Right kidney (tissue), 1 donor: ENCODE measurements at regions not wholly inside any gene's neighbourhood (a gene's known extent, or its start where the extent isn't known, plus 50 kb on each side); places are given as distances from the start of the nearest gene placed in this dataset.
"Not testable (repeated sequence)": the region's sequence is repeated elsewhere in the genome, so short reads cannot be mapped to it uniquely, and the experiment has no call there.

ENCODE experiments used
- DNase-seq: peaks from one replicate; pipeline ENCODE4 v3.0.0-alpha.2; 2016

DNA sequence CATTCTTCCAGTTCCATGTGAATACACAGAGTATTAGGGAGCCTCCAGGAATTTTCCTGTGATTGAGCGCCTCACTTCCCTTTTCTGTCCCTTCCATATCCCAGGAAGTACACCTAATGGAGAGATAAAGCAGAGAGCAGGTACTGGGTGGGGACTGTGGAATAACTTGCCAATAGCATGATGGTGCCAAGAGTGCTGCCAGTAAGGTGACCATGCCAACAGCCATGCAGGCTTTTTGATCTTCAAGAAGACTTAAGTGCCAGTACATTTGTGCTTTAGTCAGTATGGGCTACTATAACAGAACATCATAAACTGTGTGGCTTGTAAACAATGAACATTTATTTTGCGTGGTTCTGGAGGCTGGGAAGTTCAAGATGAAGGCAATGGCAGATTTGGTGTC lies 160.2 kb upstream of the RIMS1 start:
- DNase-seq = no peak

DNA sequence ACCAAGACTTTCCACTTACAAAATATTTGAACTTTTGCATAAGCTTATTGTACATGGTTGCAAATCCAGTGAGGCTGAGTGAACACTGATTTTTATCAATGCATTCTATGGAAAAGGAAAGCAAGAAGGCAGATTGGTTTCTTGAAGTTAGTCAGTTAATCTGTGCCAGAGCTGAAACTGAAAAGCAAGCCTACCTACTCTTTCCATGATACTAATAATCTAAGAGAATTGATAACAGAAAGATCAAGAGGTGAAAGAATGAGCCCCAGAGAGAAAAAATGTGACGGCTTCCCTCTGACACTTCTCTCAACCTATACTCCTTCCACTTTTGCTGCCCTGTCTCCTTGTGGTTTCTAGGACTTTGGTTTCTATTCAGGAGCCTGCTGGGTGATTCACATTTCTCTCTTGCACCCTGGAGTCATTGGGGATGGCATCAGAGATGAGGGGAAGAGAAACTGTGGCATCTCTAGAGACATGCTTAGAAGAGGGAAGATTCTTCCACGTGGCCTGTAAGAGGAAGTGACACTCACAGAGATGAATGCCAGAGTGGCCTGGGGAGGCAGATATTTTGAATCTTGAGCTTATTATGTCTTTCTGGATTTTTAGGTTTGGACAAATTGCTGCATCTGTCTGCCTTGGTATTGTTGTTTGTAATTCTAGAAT lies 158.6 kb upstream of the RIMS1 start:
- DNase-seq = no peak

DNA sequence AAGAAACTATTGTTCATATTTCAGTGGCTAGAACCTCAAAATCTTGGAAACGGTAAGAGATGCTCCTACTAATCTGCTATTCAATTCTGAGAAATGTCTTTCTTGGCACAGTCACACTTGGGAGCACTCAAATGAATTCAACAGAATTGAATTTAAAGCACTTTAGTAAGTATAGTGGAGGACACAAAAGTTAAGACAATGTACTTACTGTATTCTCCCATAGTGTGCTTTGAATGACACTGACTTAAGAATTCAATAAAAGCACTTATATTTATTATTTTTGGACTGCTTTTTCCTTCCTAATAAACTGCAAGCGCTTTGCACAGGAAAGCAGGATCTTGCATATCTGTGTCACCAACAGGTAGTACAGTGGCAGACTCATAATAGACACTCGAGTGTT lies 156.1 kb upstream of the RIMS1 start:
- DNase-seq = no peak

DNA sequence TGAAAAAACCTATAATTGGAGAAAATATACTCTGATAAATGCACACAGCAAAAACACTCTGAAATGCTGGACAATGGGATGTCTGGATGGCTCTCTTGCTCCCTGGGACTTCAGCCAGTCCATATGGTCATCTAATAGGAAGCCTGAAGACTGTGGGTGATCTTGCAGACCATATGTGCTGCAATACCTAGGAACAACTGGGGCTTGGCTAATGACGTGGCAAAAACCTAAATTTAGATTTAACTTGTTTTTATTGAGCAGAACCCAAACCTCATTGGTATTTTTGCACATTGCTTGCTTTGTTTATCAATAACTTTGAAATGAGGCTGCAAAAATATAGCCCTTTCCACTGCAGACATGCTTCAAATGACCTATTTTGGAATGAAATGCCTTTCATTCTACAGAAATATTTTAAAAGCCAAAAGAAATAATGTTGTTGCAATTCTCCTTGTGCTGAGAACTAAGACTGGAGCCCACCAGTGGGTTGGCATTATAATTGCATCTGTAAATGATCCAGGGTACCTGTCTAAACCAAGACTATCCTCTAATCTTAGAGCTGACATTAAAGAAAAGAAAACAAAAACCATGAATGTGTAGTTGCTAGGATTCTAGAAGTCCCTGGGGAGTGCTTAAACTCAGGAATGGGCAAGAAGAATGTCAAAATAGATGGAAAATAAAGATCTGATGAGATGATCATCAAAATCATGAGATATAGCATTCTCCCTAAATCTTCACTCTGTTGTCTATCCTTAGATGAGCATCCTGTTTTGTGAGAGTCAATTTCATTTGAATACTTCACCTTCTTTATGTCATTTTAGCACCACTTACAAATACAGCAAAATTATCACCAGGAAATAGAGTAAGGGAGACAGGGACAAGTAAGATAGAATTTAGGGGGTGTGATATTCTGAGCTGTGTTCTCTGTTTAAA lies 152.1 kb upstream of the RIMS1 start:
- DNase-seq = no peak

DNA sequence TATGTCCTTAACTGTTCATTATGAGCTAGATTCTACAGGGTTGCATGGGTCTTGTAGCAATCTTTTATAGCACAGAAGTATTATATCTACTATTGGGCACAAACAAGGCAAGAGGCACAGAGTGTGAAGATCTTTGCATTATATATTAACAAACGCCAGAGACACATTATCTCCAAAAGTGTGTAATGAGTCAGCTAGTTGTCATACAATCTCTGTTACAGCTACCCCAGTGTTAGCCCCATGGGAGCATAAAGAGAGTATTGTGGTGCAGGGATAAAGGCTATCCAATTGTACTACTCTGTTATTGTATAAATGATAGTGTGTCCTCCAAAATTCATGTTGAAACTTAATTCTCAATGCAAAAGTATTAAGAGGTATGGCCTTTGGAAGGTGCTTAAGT lies 148.4 kb upstream of the RIMS1 start:
- DNase-seq = no peak

DNA sequence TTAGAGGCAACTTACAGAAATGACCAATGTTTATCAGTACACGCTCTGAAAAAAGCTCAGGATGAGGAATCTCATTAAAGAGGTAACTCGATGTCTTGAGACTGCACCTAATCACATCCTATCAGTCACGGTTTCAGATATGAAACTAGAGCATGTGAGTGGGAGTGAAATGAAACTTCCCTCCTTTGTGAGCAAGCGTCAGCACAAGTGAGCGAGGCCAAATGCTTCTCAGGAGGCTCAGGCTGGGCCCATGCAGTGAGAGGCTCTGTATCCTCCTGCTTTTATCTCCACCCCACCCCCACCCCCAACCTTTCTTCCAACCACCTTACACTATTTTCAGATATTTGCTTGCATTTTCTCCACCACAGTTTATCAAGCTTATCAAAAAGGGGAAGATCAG lies 140.8 kb upstream of the RIMS1 start:
- no peak for DNase-seq

DNA sequence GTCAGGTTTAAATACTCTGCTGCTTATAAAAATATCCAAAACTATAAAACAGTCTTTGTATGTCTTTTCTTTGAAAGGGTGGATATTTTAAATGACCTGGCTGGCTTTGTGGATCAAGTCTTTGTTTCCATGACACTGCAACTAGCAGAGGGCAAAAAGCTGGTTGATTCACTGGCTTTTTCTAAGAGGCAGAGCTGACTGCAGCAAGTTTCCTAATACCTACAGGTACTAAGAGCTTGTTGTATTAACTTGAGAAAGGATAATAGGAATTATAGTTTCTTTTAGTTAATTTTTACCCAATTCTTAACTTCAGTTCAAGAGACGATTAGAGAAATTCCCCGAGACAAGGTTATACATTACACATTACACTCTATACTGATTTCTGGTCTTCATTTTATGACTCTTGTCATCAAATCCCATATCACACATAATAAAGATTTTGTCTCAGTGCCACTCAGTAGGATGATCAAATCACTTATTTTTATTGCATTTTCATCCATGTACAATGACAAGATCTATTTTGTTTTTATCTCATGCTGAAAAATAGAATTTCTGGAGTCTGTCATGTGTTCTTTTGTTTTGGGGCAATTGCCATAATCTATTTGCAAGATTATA lies 120.1 kb upstream of the RIMS1 start:
- no peak for DNase-seq

DNA sequence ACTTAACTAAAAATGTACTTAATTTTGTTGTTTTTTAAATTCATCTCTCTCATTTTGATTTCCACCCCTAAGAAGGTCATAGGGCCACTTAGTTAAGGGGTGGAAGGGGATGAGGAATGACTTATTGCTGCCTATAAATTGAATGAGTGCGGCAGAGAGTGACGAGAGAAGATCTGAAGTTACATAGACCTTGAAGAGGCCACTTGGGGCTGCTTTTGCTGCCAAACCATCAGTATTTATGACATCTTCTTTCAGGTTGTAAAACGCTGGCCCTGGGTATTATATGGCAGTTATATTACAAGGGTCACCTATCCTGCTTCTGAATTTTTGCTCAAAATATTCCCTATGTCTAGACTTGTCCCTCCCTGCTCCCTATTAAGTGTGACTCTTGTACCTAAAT lies 119.6 kb upstream of the RIMS1 start:
- no peak for DNase-seq

DNA sequence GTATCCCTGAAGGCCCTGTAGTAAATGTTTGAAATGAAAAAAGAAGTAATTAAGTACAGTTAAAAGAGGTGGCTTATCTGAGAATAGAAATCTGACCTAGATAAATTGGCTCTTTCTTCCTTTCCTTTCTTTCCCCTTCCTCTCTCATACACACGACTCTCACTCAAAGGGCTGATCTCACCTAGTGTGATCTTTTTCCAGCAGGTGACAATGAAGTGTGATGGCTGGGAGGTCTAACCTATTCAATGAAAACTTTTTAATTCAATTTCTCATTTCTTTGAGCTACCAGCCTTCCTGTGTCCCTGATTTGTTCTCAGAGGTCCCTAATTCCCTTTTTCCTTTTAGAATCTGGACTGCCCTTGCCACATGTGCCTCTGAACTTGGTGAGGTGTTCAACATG lies 118.0 kb upstream of the RIMS1 start:
- no peak for DNase-seq

DNA sequence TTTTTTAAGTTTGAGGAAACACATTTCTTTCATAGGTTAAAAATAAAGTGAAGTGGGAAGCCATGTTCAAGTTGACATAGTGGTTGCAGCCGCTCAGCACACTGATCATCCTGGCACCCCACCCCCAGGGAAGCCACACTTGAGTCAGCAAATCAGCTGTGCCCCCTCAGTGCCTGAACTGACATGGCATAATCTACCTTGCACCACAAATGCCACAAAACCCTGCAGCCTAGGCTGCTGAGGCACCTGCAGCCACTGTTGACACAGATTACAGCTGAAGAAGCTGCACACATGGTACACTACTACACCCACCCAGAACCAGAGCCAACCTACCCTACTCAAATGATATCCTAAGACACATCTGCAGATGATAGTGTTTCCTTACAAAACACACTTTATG lies 77.5 kb upstream of the RIMS1 start:
- no peak for DNase-seq

DNA sequence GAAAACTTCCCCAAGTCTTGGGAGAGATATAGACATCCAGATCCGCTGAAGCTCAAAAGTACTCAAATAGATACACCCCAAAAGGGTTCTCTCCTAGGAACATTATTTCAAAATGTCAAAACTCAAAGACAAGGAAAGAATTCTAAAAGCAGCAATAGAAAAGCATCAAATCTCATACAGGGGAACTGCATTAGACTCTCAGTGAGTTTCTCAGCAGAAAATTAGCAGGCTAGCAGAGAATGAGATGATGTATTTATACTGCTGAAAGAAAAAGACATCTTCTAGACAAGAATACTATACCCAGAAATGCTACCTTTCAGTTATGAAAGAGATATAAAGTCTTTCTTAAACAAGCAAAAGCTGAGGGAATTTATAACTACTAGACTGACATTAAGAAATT lies 75.5 kb upstream of the RIMS1 start:
- DNase-seq = no peak

DNA sequence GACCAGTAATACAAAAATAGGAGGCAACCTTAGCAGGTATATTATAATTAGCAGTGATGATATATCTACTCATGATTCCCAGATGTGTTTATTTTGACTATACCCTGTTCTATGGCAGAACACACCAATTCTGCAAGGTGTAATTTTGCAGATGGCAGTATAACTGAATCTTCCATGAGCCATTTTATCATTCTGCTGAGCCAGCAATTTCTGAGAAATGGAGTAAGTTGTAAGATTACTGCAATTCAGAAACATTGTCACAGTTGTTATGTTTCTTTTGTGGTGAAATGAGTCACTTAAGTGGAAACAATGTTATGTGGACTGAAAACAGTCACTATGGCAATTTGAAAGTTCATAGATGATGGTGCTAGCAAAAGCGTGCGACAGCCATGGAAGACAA lies 63.7 kb upstream of the RIMS1 start:
- no peak for DNase-seq

DNA sequence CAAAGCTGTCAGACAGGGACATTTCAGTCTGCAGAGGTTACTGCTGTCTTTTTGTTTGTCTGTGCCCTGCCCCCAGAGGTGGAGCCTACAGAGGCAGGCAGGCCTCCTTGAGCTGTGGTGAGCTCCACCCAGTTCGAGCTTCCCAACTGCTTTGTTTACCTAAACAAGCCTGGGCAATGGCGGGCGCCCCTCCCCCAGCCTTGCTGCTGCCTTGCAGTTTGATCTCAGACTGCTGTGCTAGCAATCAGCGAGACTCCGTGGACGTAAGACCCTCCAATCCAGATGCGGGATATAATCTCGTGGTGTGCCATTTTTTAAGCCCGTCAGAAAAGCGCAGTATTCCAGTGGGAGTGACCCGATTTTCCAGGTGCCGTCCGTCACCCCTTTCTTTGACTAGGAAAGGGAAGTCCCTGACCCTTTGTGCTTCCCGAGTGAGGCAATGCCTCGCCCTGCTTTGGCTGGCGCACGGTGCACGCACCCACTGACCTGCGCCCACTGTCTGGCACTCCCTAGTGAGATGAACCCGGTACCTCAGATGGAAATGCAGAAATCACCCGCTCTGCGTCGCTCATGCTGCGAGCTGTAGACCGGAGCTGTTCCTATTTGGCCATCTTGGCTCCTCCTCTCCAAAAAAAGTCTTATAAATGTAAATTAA lies 54.1 kb upstream of the RIMS1 start:
- DNase-seq = not testable (repeated sequence)
